Neutrophil (primary cell): ENCODE measurements at regions not wholly inside any gene's neighbourhood (a gene's known extent, or its start where the extent isn't known, plus 50 kb on each side); places are given as distances from the start of the nearest gene placed in this dataset.

Experiments
- H3K27ac ChIP-seq: fragments of 200-600 bp; sonication (generic); 2 replicates; pipeline ENCODE4 v1.5.1; 2016; ENCODE audit warnings: mild to moderate bottlenecking, moderate library complexity
- H3K27me3 ChIP-seq: fragments of 200-600 bp; sonication (generic); 2 replicates; pipeline ENCODE4 v1.6.0; 2016; ENCODE audit warnings: mild to moderate bottlenecking
- H3K36me3 ChIP-seq: fragments of 200-600 bp; sonication (generic); 2 replicates; pipeline ENCODE4 v1.5.1; 2017
- H3K4me1 ChIP-seq, 2 experiments: fragments of 200-600 bp in 1 of 2; sonication (generic) in 1 of 2; 1 replicate in 1 of 2; 2 replicates in 1 of 2; pipeline versions ENCODE4 v1.5.1 to v1.6.1; 2013 to 2016; ENCODE audit warnings: low read depth in 1 of 2, low read length in 1 of 2, mild to moderate bottlenecking in 1 of 2, moderate library complexity in 1 of 2; ENCODE audit not compliant: control insufficient read depth in 1 of 2, insufficient read depth in 1 of 2
- H3K4me3 ChIP-seq, 2 experiments: fragments of 200-600 bp in 1 of 2; sonication (generic) in 1 of 2; 1 replicate in 1 of 2; 2 replicates in 1 of 2; pipeline ENCODE4 v1.5.1; 2013 to 2016; ENCODE audit warnings: low read depth in 1 of 2, low read length in 1 of 2, mild to moderate bottlenecking in 1 of 2, moderate library complexity in 1 of 2
- H3K9me3 ChIP-seq: fragments of 200-600 bp; sonication (generic); 2 replicates; pipeline ENCODE4 v1.5.1; 2016
- TF ChIP-seq, protein P1 (sequence below): fragments of 200-600 bp; sonication (generic); IDR thresholded peaks from 2 replicates; pipeline ENCODE4 v1.5.1; 2016; ENCODE audit warnings: antibody characterized with exemption

DNA sequence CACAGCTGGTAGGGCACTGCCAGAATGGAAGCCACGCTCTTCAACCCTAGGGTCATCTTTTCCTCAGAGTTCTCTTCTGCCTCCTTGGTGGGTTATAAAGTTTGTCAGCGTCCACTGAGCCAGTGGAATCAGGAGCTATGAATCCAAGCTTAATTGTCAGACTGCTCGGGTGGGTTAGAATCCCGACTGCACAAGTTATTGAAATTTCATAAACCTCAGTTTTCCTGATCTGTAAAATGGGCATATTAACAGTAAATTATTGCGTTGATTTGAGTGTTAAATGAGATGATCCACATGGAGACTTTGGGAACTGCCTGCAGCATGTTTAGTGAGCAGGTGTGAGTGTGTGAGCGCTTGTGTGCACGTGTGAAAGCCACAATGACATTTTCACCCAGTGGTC lies 400.5 kb upstream of the CDH11 start:
- Histone ChIP-seq H3K27me3 (peaks cover 15% of the 10 kb centered on the region), H3K36me3 (no peaks in the 10 kb centered on the region), H3K27ac (no peak overlapping the region), H3K4me1 (no peaks in the 10 kb centered on the region), H3K4me3 (no peak overlapping the region), H3K9me3 (no peaks in the 10 kb centered on the region)
- TF ChIP-seq, protein P1, sequence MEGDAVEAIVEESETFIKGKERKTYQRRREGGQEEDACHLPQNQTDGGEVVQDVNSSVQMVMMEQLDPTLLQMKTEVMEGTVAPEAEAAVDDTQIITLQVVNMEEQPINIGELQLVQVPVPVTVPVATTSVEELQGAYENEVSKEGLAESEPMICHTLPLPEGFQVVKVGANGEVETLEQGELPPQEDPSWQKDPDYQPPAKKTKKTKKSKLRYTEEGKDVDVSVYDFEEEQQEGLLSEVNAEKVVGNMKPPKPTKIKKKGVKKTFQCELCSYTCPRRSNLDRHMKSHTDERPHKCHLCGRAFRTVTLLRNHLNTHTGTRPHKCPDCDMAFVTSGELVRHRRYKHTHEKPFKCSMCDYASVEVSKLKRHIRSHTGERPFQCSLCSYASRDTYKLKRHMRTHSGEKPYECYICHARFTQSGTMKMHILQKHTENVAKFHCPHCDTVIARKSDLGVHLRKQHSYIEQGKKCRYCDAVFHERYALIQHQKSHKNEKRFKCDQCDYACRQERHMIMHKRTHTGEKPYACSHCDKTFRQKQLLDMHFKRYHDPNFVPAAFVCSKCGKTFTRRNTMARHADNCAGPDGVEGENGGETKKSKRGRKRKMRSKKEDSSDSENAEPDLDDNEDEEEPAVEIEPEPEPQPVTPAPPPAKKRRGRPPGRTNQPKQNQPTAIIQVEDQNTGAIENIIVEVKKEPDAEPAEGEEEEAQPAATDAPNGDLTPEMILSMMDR: no peak

DNA sequence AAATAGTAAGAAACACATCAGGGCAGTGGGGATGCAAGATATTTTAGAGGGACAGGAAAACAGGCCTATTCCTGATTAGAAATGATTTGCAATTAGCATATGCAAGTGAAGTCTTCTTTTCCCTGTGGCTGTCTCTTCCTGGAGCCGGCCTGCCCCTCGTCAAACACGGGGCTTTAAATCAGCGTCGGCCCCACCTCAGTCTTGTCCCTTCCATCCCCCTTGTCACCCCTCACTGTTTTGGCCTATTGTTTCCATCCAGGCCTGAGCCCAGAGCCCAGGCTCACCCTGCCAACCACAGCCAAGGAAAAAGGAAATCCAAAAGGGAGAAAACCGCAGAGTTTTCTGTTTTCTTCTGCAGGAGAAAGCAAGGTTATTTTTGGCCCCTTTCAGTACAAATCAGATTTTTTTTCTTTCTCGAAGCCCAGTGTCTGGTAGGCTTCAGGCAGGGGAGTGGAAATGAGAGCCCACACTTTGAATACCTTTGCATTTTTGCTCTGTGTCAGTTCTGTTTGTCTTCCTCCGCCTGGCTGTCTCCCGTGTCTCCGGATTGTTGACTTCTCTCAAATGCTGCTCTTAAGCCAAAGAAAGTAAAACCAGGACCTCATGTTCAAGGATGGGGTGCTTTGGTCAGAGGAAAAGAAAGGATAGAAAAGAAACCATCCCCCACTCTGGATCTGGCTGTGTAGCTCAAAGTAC lies 399.9 kb upstream of the CDH11 start:
- H3K4me3 ChIP-seq: no peak overlapping the region
- peaks cover 15% of the 10 kb centered on the region for H3K27me3 ChIP-seq
- no peak overlapping the region for H3K27ac ChIP-seq
- H3K4me1 ChIP-seq: no peaks in the 10 kb centered on the region
- no peaks in the 10 kb centered on the region for H3K36me3 ChIP-seq
- no peaks in the 10 kb centered on the region for H3K9me3 ChIP-seq
- TF ChIP-seq, protein P1: no peak

DNA sequence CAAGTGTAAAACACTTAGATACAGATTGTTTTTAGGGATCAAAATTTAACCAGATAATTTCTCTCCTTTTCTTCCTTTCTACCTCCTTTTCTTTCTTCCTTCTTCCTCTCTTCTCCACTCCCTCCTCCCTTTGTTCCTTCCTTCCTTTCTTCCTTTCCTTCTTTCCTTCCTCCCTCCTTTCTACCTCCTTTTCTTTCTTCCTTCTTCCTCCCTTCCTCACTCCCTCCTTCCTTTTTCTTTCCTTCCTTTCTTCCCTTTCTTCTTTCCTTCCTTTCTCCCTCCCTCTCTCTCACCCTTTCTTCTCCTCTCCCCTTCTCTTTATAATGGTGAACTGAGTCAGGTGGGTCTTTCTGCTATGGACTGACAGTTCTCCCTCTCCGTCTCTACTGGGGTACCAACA lies 397.5 kb upstream of the CDH11 start:
- TF ChIP-seq, protein P1: no peak
- H3K9me3 ChIP-seq: no peaks in the 10 kb centered on the region

DNA sequence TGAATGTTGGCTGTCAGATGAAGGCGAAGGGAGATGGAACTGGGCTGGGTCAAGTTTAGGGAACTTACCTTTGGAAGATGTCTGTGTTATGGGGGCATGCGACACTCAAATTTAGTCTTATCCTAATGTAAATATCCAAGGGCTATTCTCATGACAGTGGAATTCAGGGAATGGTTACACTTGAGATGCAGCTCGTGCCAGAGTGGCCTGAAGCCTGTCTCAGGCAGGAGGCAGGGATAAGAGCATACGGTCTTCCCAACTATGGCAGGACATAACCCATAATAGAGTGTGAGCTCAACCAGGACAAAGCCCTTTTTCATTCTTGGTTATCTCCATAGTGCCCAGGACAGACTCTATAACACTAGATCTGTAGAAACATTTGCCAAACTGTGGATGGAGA lies 393.3 kb upstream of the CDH11 start:
- Histone ChIP-seq H3K36me3 (no peaks in the 10 kb centered on the region), H3K4me1 (no peaks in the 10 kb centered on the region), H3K27me3 (no peaks in the 10 kb centered on the region), H3K9me3 (no peaks in the 10 kb centered on the region), H3K27ac (no peak overlapping the region), H3K4me3 (no peak overlapping the region)
- TF ChIP-seq, protein P1: no peak

More for the DNA sequence above, 397.5 kb upstream of the CDH11 start:
- Histone ChIP-seq H3K4me1 (no peaks in the 10 kb centered on the region), H3K27ac (no peak overlapping the region), H3K4me3 (no peak overlapping the region), H3K36me3 (no peaks in the 10 kb centered on the region), H3K27me3 (peaks cover 15% of the 10 kb centered on the region)

DNA sequence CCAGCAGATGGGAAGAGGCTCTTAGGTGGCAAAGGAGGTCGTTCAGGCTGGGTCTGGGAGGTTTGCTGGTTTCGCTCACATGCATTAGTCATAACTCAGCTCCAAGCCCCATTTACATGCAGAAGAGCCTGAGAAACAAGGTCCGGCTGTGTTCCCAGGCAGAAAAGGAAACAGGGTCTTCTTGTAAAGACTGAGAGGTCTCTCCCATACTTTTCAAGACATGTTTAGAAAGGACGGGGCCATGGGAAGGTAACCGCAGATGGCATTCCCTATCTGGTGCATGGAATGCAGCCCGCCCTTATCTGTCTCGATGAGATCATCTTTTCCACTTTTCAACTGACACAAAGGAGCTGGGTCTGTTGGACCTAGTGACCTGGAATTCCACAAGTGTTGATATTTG lies 389.0 kb upstream of the CDH11 start:
- Histone ChIP-seq H3K4me1 (no peaks in the 10 kb centered on the region), H3K27me3 (no peaks in the 10 kb centered on the region), H3K36me3 (no peaks in the 10 kb centered on the region), H3K4me3 (no peak overlapping the region), H3K9me3 (no peaks in the 10 kb centered on the region), H3K27ac (no peak overlapping the region)
- TF ChIP-seq, protein P1: no peak
